HG02588 (cell line): ENCODE measurements at regions not wholly inside any gene's neighbourhood (a gene's known extent, or its start where the extent isn't known, plus 50 kb on each side); places are given as distances from the start of the nearest gene placed in this dataset.

Source experiments
- ATAC-seq: cut with Tn5 transposase; IDR thresholded peaks from one replicate; pipeline ENCODE4 v1.9.1; 2021; ENCODE audit warnings: mild to moderate bottlenecking, moderate library complexity; ENCODE audit not compliant: unreplicated experiment

GRCh38 chr18:67705748-67706147 is 189.2 kb upstream of the DSEL start:
- ATAC-seq: no peak

- no peak for ATAC-seq
Observed at GRCh38 chr18:67695684-67696083, 179.2 kb upstream of the DSEL start.

- ATAC-seq: no peak
Observed at GRCh38 chr18:67694787-67695186, 178.3 kb upstream of the DSEL start.

GRCh38 chr18:67692811-67693210 is 176.3 kb upstream of the DSEL start:
- ATAC-seq: no peak

- ATAC-seq: no peak
Observed at GRCh38 chr18:67682516-67682915, 166.0 kb upstream of the DSEL start.

GRCh38 chr18:67677489-67677888 is 161.0 kb upstream of the DSEL start:
- ATAC-seq: no peak

- ATAC-seq: no peak
Observed at GRCh38 chr18:67672716-67673115, 156.2 kb upstream of the DSEL start.

- no peak for ATAC-seq
Observed at GRCh38 chr18:67672155-67672554, 155.6 kb upstream of the DSEL start.

GRCh38 chr18:67670024-67670543 is 153.6 kb upstream of the DSEL start:
- no peak for ATAC-seq

GRCh38 chr18:67665266-67665665 is 148.7 kb upstream of the DSEL start:
- ATAC-seq: no peak

GRCh38 chr18:67662996-67663395 is 146.5 kb upstream of the DSEL start:
- no peak for ATAC-seq

- no peak for ATAC-seq
Observed at GRCh38 chr18:67661555-67661954, 145.0 kb upstream of the DSEL start.

- ATAC-seq: no peak
Observed at GRCh38 chr18:67654101-67654500, 137.6 kb upstream of the DSEL start.

GRCh38 chr18:67652288-67652687 is 135.8 kb upstream of the DSEL start:
- ATAC-seq: no peak

- ATAC-seq: no peak
Observed at GRCh38 chr18:67651438-67651837, 134.9 kb upstream of the DSEL start.

GRCh38 chr18:67650686-67651385 is 134.3 kb upstream of the DSEL start:
- no peak for ATAC-seq

GRCh38 chr18:67646890-67647289 is 130.4 kb upstream of the DSEL start:
- no peak for ATAC-seq

GRCh38 chr18:67644226-67644625 is 127.7 kb upstream of the DSEL start:
- ATAC-seq: no peak

GRCh38 chr18:67639872-67640271 is 123.4 kb upstream of the DSEL start:
- ATAC-seq: no peak

GRCh38 chr18:67636597-67637385 is 120.3 kb upstream of the DSEL start:
- ATAC-seq: no peak

GRCh38 chr18:67634631-67635338 is 118.3 kb upstream of the DSEL start:
- no peak for ATAC-seq

GRCh38 chr18:67633939-67634338 is 117.4 kb upstream of the DSEL start:
- ATAC-seq: no peak
